UCSD-AML1 (cell line): ENCODE measurements at regions not wholly inside any gene's neighbourhood (a gene's known extent, or its start where the extent isn't known, plus 50 kb on each side); places are given as distances from the start of the nearest gene placed in this dataset.
A peak's percentile ranks its signal among the peaks of the same experiment; 100 is the strongest.

Experiments used
- DNase-seq: peaks from one replicate; lab custom pipeline; 2025; ENCODE audit not compliant: unreplicated experiment; lab: John Stamatoyannopoulos, UW

GRCh38 chr6:28766426-28766825 is 157.4 kb downstream of the TRIM27 start:
- no peak for DNase-seq

- DNase-seq = no peak
Observed at GRCh38 chr6:28767133-28767532, 156.7 kb downstream of the TRIM27 start.

DNA sequence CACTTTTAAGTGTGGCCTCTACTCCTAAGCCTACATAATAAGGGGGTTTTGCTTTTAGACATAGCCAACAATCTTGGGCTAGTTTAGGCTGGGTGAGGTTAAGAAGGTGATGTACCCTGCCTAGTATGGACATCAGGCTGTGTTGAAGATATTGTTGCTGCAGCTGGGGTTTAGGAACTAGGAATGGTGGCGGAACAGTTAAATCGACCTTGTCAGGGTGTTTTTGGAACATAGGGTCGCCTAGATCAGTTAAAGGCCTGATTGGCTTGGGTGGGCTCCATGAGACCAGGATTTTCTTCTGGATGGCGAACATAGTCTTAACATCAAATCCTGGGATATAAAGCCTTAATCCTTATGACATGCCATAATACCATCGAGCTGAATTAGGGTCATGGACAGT is 156.1 kb downstream of the TRIM27 start:
- no peak for DNase-seq

DNA sequence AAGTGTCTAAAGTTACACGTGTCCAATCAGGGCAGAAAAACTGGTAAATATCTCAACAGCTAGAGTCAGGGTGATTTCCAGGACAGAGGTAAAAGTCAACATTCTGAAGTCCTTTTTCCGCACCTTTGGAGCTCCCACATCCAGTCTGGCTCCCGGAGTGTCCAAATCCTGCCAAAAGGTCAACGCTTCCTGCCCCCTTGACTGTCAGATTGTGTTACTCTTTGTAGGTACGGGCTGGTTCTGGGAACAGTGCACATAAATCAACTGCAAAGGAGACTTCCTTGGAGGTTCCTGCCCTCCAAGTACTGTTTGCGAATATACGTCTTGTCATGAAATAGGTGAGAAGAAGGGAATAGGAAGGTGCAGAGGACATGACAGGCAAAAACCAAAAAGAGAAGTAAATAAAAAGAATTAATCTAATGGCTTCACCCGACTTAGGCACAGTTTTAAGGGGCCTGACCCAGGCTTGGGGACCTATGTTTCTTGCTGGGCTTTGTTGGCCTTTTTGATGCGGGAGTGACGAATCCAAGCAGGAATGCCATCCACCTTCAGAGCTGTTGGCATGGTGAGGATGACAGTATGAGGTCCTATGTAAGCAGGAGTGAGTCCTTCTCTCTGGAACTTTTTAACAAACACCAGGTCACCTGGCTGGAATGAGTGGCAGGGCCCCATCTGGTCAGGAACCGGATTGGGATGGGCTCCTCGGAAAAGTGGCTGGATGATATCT is 155.4 kb downstream of the TRIM27 start:
- no peak for DNase-seq

GRCh38 chr6:28769626-28770402 is 154.0 kb downstream of the TRIM27 start:
- peak; percentile 49 for DNase-seq

- no peak for DNase-seq
Observed at GRCh38 chr6:28770732-28771131, 153.1 kb downstream of the TRIM27 start.

GRCh38 chr6:28771401-28772267 is 152.2 kb downstream of the TRIM27 start:
- peak; percentile 55 for DNase-seq

- DNase-seq = no peak
Observed at GRCh38 chr6:28772480-28773381, 151.1 kb downstream of the TRIM27 start.

DNA sequence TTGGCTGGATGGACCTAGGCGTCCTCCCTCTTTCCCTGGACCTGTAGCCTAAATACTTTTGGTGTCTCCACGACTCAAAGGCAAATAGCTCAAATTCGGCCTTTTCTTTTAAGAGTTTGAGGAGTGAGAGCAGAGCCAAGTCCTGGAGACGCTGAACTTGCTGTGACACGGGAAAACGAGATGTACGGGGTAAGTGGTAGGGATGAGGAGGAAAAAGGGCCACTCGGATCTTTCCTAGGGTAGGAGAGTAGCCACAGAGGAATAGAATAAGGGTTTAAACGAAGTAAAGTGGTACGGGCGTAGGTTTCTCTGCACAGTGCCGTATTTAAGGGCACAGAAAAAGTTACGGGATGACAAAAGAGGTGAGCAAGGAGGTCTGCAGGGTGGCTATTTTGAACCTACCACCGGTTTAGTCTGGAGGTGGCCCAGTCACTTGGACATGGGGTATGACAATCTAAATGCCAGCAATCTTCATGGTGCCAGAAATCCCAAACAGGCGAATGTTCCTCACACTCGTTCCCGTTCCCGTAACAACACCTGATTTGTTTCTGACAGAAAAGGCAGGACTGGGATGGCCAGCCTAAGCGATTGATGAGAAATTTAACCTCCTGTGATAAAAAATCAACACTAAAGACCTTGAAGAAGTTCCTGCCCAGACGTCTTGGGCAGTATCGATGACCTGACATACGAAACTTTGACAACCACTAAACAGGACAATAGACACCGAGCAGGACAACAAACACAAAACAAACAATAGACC is 149.3 kb downstream of the TRIM27 start:
- no peak for DNase-seq

DNA sequence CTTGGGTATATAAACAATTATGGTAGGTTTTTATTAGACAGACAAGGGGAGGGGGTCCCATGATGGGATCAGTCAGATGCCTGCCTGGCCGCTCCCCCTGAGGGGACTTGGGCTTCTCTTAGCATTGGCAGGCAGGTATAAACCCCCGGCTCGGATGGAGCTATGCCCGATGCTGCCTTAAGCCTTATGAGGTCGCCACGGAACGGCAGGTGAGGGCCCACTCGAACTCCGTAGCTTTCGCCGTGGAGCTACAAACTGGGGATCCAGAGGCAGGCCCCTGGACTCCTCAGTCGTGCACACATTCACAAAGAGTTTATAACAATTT is 148.8 kb downstream of the TRIM27 start:
- no peak for DNase-seq

- no peak for DNase-seq
Observed at GRCh38 chr6:28775405-28776129, 148.2 kb downstream of the TRIM27 start.

DNA sequence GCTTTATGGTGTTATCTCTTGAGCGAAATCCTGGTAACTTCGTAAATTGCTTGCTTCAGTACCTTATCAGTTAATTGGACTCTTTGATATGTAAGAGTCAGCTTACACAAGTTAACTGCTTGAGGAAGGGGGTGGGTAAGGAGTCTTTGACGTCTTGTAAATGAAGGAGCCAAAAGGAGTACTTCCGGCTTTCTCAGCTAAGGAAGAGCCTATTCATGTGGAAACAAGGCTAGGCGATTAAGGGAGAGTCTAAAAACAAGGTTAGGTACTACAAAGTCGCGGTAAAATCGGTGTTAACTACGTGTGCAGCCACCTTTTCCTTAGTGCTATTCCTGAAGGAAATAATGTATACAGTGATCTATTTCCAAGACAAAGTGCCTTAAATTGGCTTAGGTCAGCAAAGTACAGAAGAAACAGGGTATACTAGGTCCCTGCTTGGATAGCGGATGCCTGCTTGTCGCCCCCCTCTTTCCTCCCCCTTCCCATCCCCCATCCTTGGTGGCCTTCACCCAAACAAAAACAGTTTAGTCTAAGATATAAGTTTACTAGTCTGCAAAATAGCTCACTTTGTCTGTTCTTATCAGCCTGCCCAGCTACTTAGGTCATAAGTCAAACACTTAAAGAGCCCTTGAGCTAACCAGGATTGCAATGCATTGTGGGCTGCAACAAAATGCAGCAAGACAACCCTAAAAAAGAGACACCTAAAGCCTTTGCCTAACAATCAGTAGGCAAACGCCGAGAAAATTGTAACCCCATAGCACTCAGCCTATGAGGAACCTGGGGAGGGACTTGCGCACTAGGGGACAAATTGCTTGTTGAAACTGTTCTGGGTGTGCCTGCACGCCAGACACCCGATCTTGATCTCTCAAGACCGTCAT is 147.3 kb downstream of the TRIM27 start:
- DNase-seq = no peak

GRCh38 chr6:28777147-28777461 is 146.7 kb downstream of the TRIM27 start:
- DNase-seq = no peak

GRCh38 chr6:28782113-28782673 is 141.6 kb downstream of the TRIM27 start:
- no peak for DNase-seq

GRCh38 chr6:28785962-28786679 is 137.7 kb downstream of the TRIM27 start:
- DNase-seq = no peak

- DNase-seq = peak; percentile 75
Observed at GRCh38 chr6:28789553-28790083, 134.2 kb downstream of the TRIM27 start.

DNA sequence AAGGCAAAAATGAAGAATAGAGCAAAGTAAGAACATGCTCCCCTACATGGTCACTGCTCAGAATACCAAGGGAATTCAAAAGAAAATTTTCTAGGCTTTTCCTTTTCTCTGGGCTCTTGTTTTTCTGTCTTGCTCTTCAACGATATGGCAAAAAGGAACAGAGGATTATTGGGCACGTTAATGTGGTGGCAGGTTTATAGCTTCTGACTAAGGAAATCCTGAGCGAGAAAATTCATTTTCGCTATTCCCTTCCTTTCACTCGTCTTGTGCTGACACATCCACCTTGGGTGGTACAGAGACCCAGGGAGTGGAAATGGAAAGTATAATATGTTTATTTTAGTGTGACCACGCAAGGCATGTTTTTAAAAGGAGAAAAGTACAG is 132.8 kb downstream of the TRIM27 start:
- DNase-seq = no peak
